ENCODE measurements at regions not wholly inside any gene's neighbourhood (a gene's known extent, or its start where the extent isn't known, plus 50 kb on each side); places are given as distances from the start of the nearest gene placed in this dataset.

- DNase-seq (no peak), ATAC-seq (no peak)
- TF ChIP-seq, protein P1, sequence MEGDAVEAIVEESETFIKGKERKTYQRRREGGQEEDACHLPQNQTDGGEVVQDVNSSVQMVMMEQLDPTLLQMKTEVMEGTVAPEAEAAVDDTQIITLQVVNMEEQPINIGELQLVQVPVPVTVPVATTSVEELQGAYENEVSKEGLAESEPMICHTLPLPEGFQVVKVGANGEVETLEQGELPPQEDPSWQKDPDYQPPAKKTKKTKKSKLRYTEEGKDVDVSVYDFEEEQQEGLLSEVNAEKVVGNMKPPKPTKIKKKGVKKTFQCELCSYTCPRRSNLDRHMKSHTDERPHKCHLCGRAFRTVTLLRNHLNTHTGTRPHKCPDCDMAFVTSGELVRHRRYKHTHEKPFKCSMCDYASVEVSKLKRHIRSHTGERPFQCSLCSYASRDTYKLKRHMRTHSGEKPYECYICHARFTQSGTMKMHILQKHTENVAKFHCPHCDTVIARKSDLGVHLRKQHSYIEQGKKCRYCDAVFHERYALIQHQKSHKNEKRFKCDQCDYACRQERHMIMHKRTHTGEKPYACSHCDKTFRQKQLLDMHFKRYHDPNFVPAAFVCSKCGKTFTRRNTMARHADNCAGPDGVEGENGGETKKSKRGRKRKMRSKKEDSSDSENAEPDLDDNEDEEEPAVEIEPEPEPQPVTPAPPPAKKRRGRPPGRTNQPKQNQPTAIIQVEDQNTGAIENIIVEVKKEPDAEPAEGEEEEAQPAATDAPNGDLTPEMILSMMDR (IDR thresholded peaks at IDR 0.05), result no peak
- ChIA-PET CTCF (no interaction called here), POLR2A (no interaction called here)
- intact Hi-C loops (cut with micrococcal nuclease), result no loop called here
- no peaks in the 10 kb centered on the region for H3K4me1 Mint-ChIP-seq (ENCODE audit: low read depth)
- H3K4me3 Mint-ChIP-seq, result no peak overlapping the region
- no peaks in the 10 kb centered on the region for H3K9me3 Mint-ChIP-seq
- no peaks in the 10 kb centered on the region for H3K36me3 Mint-ChIP-seq (ENCODE audit: low read depth)
- H3K27me3 Mint-ChIP-seq, result no peaks in the 10 kb centered on the region
- no peak overlapping the region for H3K27ac Mint-ChIP-seq
These were observed 336.8 kb upstream of the MANEA start for GRCh38 chr6:95240514-95240913.

GRCh38 chr6:95242560-95242959 lies 334.8 kb upstream of the MANEA start:
- H3K27me3 Mint-ChIP-seq, result no peaks in the 10 kb centered on the region
- CTCF ChIA-PET, result no interaction called here
- no peaks in the 10 kb centered on the region for H3K4me1 Mint-ChIP-seq (ENCODE audit: low read depth)
- ATAC-seq, result no peak
- H3K36me3 Mint-ChIP-seq (ENCODE audit: low read depth), result no peaks in the 10 kb centered on the region
- POLR2A ChIA-PET, result no interaction called here
- H3K4me3 Mint-ChIP-seq, result no peak overlapping the region
- DNase-seq, result no peak
- no peak overlapping the region for H3K27ac Mint-ChIP-seq
- intact Hi-C loops (cut with micrococcal nuclease), result no loop called here
- H3K9me3 Mint-ChIP-seq, result no peaks in the 10 kb centered on the region
- TF ChIP-seq, protein P1 (IDR thresholded peaks at IDR 0.05), result no peak

GRCh38 chr6:95243053-95243452 lies 334.3 kb upstream of the MANEA start:
- POLR2A ChIA-PET, result no interaction called here
- no peak overlapping the region for H3K27ac Mint-ChIP-seq
- H3K4me3 Mint-ChIP-seq, result no peak overlapping the region
- ATAC-seq, result no peak
- no peak for DNase-seq
- CTCF ChIA-PET, result no interaction called here
- H3K9me3 Mint-ChIP-seq, result no peaks in the 10 kb centered on the region
- H3K4me1 Mint-ChIP-seq (ENCODE audit: low read depth), result no peaks in the 10 kb centered on the region
- TF ChIP-seq, protein P1 (IDR thresholded peaks at IDR 0.05), result no peak
- intact Hi-C loops (cut with micrococcal nuclease), result no loop called here
- H3K36me3 Mint-ChIP-seq (ENCODE audit: low read depth), result no peaks in the 10 kb centered on the region
- no peaks in the 10 kb centered on the region for H3K27me3 Mint-ChIP-seq

DNA sequence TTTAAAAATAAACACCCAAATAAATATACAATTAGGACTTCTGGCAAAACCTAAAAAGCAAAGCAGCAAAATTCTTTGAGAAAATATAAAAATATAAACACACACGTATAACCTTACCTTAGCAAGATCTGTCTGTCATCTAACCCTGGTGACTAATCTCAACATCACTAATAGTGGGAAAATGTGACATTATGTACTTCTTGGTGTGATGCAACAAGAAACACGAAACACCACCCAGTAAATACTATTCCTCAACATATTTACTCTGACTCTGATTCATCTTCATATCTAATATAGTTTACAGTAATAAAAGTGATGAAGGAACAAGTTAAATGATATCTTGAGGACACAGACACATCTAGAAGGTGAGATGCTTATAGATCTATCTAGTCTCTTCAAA lies 332.6 kb upstream of the MANEA start:
- intact Hi-C loops (cut with micrococcal nuclease), result no loop called here
- ChIA-PET POLR2A (interaction anchor here (0.6 kb wide), 1 partner anchor 309 kb away, joined by 3 read pairs; no protein-coding TSS in a partner anchor), CTCF (no interaction called here)
- no peak for DNase-seq
- Mint-ChIP-seq H3K9me3 (no peaks in the 10 kb centered on the region), H3K27me3 (no peaks in the 10 kb centered on the region), H3K27ac (no peak overlapping the region), H3K4me3 (no peak overlapping the region), H3K4me1 (ENCODE audit: low read depth) (no peaks in the 10 kb centered on the region), H3K36me3 (ENCODE audit: low read depth) (no peaks in the 10 kb centered on the region)
- ATAC-seq, result no peak
- TF ChIP-seq, protein P1 (IDR thresholded peaks at IDR 0.05), result no peak

GRCh38 chr6:95248499-95248898 lies 328.8 kb upstream of the MANEA start:
- Mint-ChIP-seq H3K4me3 (no peak overlapping the region), H3K4me1 (ENCODE audit: low read depth) (no peaks in the 10 kb centered on the region), H3K27me3 (no peaks in the 10 kb centered on the region), H3K9me3 (no peaks in the 10 kb centered on the region), H3K27ac (no peak overlapping the region), H3K36me3 (ENCODE audit: low read depth) (no peaks in the 10 kb centered on the region)
- ChIA-PET POLR2A (no interaction called here), CTCF (no interaction called here)
- ATAC-seq (no peak), DNase-seq (no peak)
- intact Hi-C loops (cut with micrococcal nuclease), result no loop called here
- TF ChIP-seq, protein P1 (IDR thresholded peaks at IDR 0.05), result no peak

All from activated CD8-positive, alpha-beta T cell treated with anti-CD3 and anti-CD28 coated beads for 36 hours (primary cell).